Smooth muscle cell (in vitro differentiated cells): ENCODE measurements at regions not wholly inside any gene's neighbourhood (a gene's known extent, or its start where the extent isn't known, plus 50 kb on each side); places are given as distances from the start of the nearest gene placed in this dataset.

Source experiments
- DNase-seq: peaks from one replicate; lab custom pipeline; 2025; ENCODE audit not compliant: unreplicated experiment; lab: John Stamatoyannopoulos, UW
- H2AFZ ChIP-seq: fragments of 200-600 bp; sonication (generic); 2 replicates; pipeline ENCODE4 v1.6.0; 2016; ENCODE audit warnings: antibody characterized with exemption, low read depth, mild to moderate bottlenecking
- H3F3A ChIP-seq: fragments of 200-600 bp; sonication (generic); 2 replicates; pipeline ENCODE4 v1.6.0; 2017; ENCODE audit warnings: antibody characterized with exemption, low read depth
- H3K27ac ChIP-seq: fragments of 200-600 bp; sonication (generic); 2 replicates; pipeline ENCODE4 v1.5.1; 2016; ENCODE audit warnings: low read depth, mild to moderate bottlenecking
- H3K27me3 ChIP-seq: fragments of 200-600 bp; sonication (generic); 2 replicates; pipeline ENCODE4 v1.6.1; 2016; ENCODE audit warnings: low read depth, mild to moderate bottlenecking
- H3K36me3 ChIP-seq: fragments of 200-600 bp; sonication (generic); 2 replicates; pipeline ENCODE4 v1.5.1; 2016; ENCODE audit warnings: low read depth
- H3K4me1 ChIP-seq: fragments of 200-600 bp; sonication (generic); 2 replicates; pipeline ENCODE4 v1.5.1; 2016; ENCODE audit warnings: low read depth
- H3K4me2 ChIP-seq: fragments of 200-600 bp; sonication (generic); 2 replicates; pipeline ENCODE4 v1.6.0; 2016; ENCODE audit warnings: mild to moderate bottlenecking
- H3K4me3 ChIP-seq: fragments of 200-600 bp; sonication (generic); 2 replicates; pipeline ENCODE4 v1.5.1; 2016; ENCODE audit warnings: mild to moderate bottlenecking
- H3K79me2 ChIP-seq: fragments of 200-600 bp; sonication (generic); 2 replicates; pipeline ENCODE4 v1.6.0; 2016; ENCODE audit warnings: low read depth, mild to moderate bottlenecking
- H3K9ac ChIP-seq: fragments of 200-600 bp; sonication (generic); 2 replicates; pipeline ENCODE4 v1.6.0; 2016; ENCODE audit warnings: low read depth
- H3K9me3 ChIP-seq: fragments of 200-600 bp; sonication (generic); replicated peaks from 2 replicates; pipeline ENCODE4 v1.5.1; 2016; ENCODE audit warnings: low read depth
- H4K20me1 ChIP-seq: fragments of 200-600 bp; sonication (generic); 2 replicates; pipeline ENCODE4 v1.6.0; 2016; ENCODE audit warnings: low read depth
- CTCF ChIP-seq: fragments of 200-600 bp; sonication (generic); IDR thresholded peaks from 2 replicates; pipeline ENCODE4 v1.5.1; 2017; ENCODE audit warnings: borderline replicate concordance, mild to moderate bottlenecking, antibody characterized with exemption; ENCODE audit not compliant: insufficient read depth, poor library complexity, severe bottlenecking
- WGBS: methylation state at CpG from one replicate; pipeline ENCODE4 v1.1.7; 2016; ENCODE audit warnings: low lambda C conversion rate; 5-methylcytosine and 5-hydroxymethylcytosine counted together

GRCh38 chrX:93932471-93933220 lies 258.6 kb downstream of the FAM133A start:
- Histone ChIP-seq H4K20me1 (no peaks in the 10 kb centered on the region), H3K36me3 (no peaks in the 10 kb centered on the region), H3K27me3 (no peaks in the 10 kb centered on the region), H3K9me3 (no peaks in the 10 kb centered on the region), H3K79me2 (no peaks in the 10 kb centered on the region), H3K4me1 (no peaks in the 10 kb centered on the region), H3F3A (no peaks in the 10 kb centered on the region), H3K4me2 (peak overlapping the region; percentile 33), H2AFZ (no peak overlapping the region), H3K9ac (no peak overlapping the region), H3K4me3 (peak overlapping the region; percentile 0), H3K27ac (peak overlapping the region; percentile 38)
- TF ChIP-seq CTCF, result no peak
- no peak for DNase-seq
- 42% methylated on average over 5 of the region's 5 CpGs for WGBS

GRCh38 chrX:93977641-93978040 lies 303.6 kb downstream of the FAM133A start:
- H2AFZ ChIP-seq, result no peak overlapping the region
- H3K9ac ChIP-seq, result no peak overlapping the region
- no peaks in the 10 kb centered on the region for H4K20me1 ChIP-seq
- H3K4me3 ChIP-seq, result no peak overlapping the region
- H3K4me2 ChIP-seq, result no peak overlapping the region
- H3K27ac ChIP-seq, result no peak overlapping the region
- no peak for DNase-seq
- no peaks in the 10 kb centered on the region for H3F3A ChIP-seq
- no peaks in the 10 kb centered on the region for H3K4me1 ChIP-seq
- H3K9me3 ChIP-seq, result no peaks in the 10 kb centered on the region
- no peaks in the 10 kb centered on the region for H3K27me3 ChIP-seq
- no peaks in the 10 kb centered on the region for H3K36me3 ChIP-seq
- no peak for TF ChIP-seq CTCF
- no peaks in the 10 kb centered on the region for H3K79me2 ChIP-seq

- H4K20me1 ChIP-seq, result no peaks in the 10 kb centered on the region
- no peaks in the 10 kb centered on the region for H3K79me2 ChIP-seq
- H3F3A ChIP-seq, result peaks cover 7% of the 10 kb centered on the region
- H3K4me2 ChIP-seq, result no peak overlapping the region
- no peaks in the 10 kb centered on the region for H3K9me3 ChIP-seq
- H3K36me3 ChIP-seq, result no peaks in the 10 kb centered on the region
- H3K4me3 ChIP-seq, result no peak overlapping the region
- H2AFZ ChIP-seq, result no peak overlapping the region
- no peak for DNase-seq
- WGBS, result 84% methylated on average over 2 of the region's 2 CpGs
- no peak overlapping the region for H3K27ac ChIP-seq
- no peak for TF ChIP-seq CTCF
- H3K27me3 ChIP-seq, result no peaks in the 10 kb centered on the region
- no peak overlapping the region for H3K9ac ChIP-seq
- H3K4me1 ChIP-seq, result no peaks in the 10 kb centered on the region
These were observed 311.6 kb downstream of the FAM133A start for GRCh38 chrX:93985344-93986307.
